HL-60 (cell line): ENCODE measurements at regions not wholly inside any gene's neighbourhood (a gene's known extent, or its start where the extent isn't known, plus 50 kb on each side); places are given as distances from the start of the nearest gene placed in this dataset.

ENCODE experiments used
- DNase-seq, 2 experiments: peaks; one replicate each; pipeline ENCODE4 v3.0.0-alpha.2; 2010 to 2020; ENCODE audit warnings: low read depth in 1 of 2, low spot score in 1 of 2
- H3K27ac ChIP-seq: fragments of 250-450 bp; sonication (Bioruptor Pico); replicated peaks from 2 replicates; pipeline ENCODE4 v1.5.1; 2020; ENCODE audit warnings: mild to moderate bottlenecking, moderate library complexity
- H3K27me3 ChIP-seq: fragments of 250-450 bp; sonication (Bioruptor Pico); 2 replicates; pipeline ENCODE4 v1.5.1; 2021; ENCODE audit warnings: mild to moderate bottlenecking, moderate library complexity; ENCODE audit not compliant: insufficient read depth, poor library complexity, severe bottlenecking
- H3K4me3 ChIP-seq: replicated peaks from 2 replicates; pipeline ENCODE4 v1.5.1; 2011; ENCODE audit warnings: mild to moderate bottlenecking, control low read depth, low read length; ENCODE audit not compliant: insufficient read depth
- GABPA ChIP-seq: IDR thresholded peaks from 2 replicates; pipeline ENCODE4 v1.6.1; 2012; ENCODE audit warnings: low read depth
- POLR2AphosphoS5 ChIP-seq: IDR thresholded peaks from 2 replicates; pipeline ENCODE4 v1.6.1; 2012; ENCODE audit warnings: low read depth
- SPI1 ChIP-seq: IDR thresholded peaks from 2 replicates; pipeline ENCODE4 v1.6.1; 2012; ENCODE audit warnings: low read depth, mild to moderate bottlenecking, borderline replicate concordance
- TF ChIP-seq, protein P1 (sequence below): IDR thresholded peaks from 2 replicates; pipeline ENCODE4 v1.6.1; 2012; ENCODE audit warnings: low read depth; ENCODE audit not compliant: insufficient replicate concordance
- TF ChIP-seq, protein P2 (sequence below): IDR thresholded peaks from one replicate; pipeline ENCODE4 v1.5.1; 2011; ENCODE audit warnings: low read length, control low read depth, inconsistent platforms; ENCODE audit not compliant: insufficient read depth

DNA sequence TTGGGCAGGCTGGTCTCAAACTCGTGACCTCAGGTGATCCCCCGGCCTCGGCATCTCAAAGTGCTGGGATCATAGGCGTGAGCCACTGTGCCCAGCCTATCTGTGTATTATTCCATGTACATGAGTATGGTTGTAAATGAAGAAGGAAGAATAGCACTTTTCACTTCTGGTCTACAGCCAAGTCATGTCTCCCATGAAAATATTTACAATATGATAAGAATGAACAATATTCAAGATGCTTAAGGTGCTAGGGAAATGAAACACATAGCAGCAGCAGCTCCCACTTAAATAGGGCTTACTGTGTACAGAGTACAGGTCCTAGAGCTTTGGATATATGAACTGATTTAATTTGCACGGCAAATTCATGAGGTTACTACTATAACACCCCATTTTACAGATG, 70.3 kb upstream of the COL5A2 start:
- Histone ChIP-seq H3K4me3 (no peak overlapping the region), H3K27me3 (no peaks in the 10 kb centered on the region), H3K27ac (no peak overlapping the region)
- no peak for DNase-seq
- TF ChIP-seq POLR2AphosphoS5 (no peak), SPI1 (no peak), GABPA (no peak)
- TF ChIP-seq, protein P1, sequence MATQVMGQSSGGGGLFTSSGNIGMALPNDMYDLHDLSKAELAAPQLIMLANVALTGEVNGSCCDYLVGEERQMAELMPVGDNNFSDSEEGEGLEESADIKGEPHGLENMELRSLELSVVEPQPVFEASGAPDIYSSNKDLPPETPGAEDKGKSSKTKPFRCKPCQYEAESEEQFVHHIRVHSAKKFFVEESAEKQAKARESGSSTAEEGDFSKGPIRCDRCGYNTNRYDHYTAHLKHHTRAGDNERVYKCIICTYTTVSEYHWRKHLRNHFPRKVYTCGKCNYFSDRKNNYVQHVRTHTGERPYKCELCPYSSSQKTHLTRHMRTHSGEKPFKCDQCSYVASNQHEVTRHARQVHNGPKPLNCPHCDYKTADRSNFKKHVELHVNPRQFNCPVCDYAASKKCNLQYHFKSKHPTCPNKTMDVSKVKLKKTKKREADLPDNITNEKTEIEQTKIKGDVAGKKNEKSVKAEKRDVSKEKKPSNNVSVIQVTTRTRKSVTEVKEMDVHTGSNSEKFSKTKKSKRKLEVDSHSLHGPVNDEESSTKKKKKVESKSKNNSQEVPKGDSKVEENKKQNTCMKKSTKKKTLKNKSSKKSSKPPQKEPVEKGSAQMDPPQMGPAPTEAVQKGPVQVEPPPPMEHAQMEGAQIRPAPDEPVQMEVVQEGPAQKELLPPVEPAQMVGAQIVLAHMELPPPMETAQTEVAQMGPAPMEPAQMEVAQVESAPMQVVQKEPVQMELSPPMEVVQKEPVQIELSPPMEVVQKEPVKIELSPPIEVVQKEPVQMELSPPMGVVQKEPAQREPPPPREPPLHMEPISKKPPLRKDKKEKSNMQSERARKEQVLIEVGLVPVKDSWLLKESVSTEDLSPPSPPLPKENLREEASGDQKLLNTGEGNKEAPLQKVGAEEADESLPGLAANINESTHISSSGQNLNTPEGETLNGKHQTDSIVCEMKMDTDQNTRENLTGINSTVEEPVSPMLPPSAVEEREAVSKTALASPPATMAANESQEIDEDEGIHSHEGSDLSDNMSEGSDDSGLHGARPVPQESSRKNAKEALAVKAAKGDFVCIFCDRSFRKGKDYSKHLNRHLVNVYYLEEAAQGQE = no peak
- TF ChIP-seq, protein P2, sequence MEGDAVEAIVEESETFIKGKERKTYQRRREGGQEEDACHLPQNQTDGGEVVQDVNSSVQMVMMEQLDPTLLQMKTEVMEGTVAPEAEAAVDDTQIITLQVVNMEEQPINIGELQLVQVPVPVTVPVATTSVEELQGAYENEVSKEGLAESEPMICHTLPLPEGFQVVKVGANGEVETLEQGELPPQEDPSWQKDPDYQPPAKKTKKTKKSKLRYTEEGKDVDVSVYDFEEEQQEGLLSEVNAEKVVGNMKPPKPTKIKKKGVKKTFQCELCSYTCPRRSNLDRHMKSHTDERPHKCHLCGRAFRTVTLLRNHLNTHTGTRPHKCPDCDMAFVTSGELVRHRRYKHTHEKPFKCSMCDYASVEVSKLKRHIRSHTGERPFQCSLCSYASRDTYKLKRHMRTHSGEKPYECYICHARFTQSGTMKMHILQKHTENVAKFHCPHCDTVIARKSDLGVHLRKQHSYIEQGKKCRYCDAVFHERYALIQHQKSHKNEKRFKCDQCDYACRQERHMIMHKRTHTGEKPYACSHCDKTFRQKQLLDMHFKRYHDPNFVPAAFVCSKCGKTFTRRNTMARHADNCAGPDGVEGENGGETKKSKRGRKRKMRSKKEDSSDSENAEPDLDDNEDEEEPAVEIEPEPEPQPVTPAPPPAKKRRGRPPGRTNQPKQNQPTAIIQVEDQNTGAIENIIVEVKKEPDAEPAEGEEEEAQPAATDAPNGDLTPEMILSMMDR = no peak

- TF ChIP-seq GABPA (no peak), SPI1 (no peak)
- TF ChIP-seq, protein P2 = no peak
- no peak for DNase-seq
- Histone ChIP-seq H3K27ac (no peak overlapping the region), H3K27me3 (no peaks in the 10 kb centered on the region), H3K4me3 (no peak overlapping the region)
Observed at GRCh38 chr2:189252991-189253675, 73.6 kb upstream of the COL5A2 start.

GRCh38 chr2:189253836-189254235, 74.3 kb upstream of the COL5A2 start:
- TF ChIP-seq POLR2AphosphoS5 (no peak), GABPA (no peak), SPI1 (no peak)
- TF ChIP-seq, protein P1 = no peak
- TF ChIP-seq, protein P2 = no peak
- Histone ChIP-seq H3K27ac (no peak overlapping the region), H3K4me3 (no peak overlapping the region), H3K27me3 (no peaks in the 10 kb centered on the region)
- DNase-seq = no peak

DNA sequence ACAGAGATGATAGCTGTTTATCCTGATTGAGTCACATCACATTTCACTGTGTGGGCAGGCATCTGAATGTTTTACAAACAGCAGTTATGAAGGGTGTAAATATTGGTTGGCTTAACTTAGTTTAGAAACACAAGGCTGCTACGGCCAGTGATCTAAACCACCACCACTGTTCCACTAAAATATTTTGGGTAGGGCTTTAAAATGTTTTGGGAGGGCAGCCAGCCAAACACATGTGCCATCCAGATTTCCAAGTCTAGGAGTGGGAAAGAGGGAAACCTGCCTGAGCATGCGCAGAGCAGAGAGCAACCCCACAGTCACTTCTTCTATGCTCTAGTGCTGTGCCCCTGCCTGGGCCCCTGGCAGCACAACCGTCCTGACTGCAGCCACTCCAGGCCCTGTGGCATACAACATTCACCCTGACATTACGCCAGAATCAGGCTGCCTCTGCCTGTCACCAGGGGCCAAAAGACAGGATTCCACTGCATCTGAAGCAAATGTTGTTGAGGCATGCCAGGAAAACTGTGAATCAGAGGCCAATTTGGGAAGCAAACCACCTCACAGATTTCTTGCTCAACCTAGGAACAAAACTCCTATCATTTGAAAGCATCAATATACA, 74.8 kb upstream of the COL5A2 start:
- Histone ChIP-seq H3K27ac (no peak overlapping the region), H3K27me3 (no peaks in the 10 kb centered on the region), H3K4me3 (no peak overlapping the region)
- DNase-seq = no peak
- TF ChIP-seq SPI1 (no peak), POLR2AphosphoS5 (no peak), GABPA (no peak)
- TF ChIP-seq, protein P1 = no peak
- TF ChIP-seq, protein P2 = no peak
